ENCODE measurements at regions not wholly inside any gene's neighbourhood (a gene's known extent, or its start where the extent isn't known, plus 50 kb on each side); places are given as distances from the start of the nearest gene placed in this dataset.

DNA sequence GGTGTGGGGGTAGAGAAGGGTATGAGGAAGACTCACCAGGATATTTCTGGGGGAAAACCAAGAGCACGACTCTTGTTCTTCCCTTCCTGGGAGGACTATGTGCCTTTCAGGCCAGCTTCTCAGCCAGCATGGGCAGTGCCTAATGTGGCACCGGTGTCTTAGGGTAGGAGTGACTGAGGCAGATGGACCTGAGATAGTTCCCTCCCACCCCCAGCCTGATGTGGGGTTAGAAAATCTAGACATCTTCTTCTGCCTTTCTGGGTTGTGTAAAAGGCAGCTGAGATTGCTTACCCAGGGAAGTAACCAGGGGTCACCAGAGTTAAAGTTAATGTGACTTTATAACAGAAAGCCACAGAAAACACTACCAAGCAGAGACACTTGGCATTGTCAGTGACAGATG, 127.3 kb downstream of the TMA16 start:
- no peak for DNase-seq (ENCODE audit: low read depth in 4 of 4, low spot score in 2 of 4)

DNA sequence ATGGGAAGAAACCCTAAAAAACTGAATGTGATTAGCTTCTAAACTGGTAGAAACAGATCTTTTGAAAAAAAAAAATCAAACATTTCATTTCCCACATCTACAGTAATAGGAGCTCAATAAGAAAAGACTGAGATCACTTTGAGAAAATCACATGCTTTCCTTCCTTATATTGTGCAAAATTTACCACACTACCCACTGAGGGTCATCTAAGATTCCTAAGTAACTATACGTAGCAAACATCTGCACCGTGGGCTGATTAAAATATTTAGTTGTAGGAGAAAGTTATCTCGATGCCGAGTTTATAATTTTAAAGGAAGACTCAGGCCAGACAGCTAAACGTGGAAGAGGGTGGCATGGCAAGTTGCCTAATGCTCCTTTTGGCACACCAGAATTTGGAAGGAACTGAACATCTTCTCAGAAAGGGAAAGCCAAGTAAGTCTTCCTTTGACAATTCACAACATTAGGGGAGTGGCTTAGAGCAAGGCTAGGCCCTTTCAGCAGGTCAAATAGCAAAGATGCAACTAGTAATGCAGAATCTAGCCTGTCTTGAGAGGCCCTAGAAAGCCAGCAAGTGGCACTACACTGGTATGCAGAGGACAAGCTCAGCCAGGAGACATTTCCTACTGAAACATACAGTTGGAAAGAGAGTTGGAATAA, 128.0 kb downstream of the TMA16 start:
- DNase-seq (ENCODE audit: low read depth in 4 of 4, low spot score in 2 of 4): no peak

DNA sequence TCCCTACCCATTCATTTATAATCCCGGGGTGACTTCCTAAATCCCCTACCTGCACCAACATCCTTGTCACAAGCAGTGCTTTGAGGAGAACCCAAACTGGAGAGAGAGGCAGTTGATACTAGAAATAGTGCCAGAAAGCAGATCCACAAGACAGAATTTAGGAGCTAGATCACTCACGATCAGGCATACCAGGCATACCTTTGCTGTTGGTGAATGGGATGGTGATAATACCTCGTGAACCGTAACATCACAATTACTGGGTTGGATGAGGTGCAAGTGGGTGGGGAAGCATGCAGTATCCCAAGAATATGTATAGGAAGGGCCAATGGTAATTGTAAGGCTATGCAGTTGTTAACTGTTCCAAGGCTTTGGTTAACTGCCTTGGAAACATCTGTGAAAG, 129.3 kb downstream of the TMA16 start:
- no peak for DNase-seq (ENCODE audit: low read depth in 4 of 4, low spot score in 2 of 4)

DNA sequence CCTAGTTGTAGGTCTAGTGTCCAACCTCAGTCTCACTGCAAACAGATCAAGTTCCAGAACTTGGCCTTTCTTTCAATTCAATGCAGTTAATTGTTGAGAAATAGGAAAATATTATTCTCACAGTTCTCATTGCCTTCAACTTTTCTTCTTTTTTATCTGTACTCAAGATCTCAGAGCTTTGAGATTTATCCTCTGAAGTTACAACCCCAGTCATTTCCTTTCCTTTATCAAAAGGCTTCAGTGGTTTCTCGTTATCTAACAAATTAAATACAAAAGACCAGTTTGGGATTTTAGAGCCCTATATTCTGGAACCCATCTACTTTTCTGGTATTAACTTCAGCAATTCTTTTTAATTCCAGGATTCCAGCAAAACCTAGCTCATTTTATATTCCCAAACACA, 130.2 kb downstream of the TMA16 start:
- no peak for DNase-seq (ENCODE audit: low read depth in 4 of 4, low spot score in 2 of 4)

DNA sequence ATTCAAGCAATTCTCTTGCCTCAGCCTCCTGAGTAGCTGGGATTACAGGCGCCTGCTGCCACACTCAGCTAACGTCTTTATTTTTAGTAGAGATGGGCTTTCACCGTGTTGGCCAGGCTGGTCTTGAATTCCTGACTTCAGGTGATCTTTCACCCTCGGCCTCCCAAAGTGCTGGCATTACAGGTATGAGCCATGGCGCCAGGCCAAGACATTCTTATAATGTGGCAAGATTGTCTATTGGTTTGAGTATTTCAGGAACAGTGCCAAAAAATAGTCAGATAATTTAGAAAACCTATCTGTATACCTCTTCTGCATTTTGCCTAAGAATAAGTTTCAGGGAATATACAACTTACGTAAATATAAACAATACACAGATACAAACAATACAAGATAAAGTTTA, 136.8 kb downstream of the TMA16 start:
- no peak for DNase-seq (ENCODE audit: low read depth in 4 of 4, low spot score in 2 of 4)

DNA sequence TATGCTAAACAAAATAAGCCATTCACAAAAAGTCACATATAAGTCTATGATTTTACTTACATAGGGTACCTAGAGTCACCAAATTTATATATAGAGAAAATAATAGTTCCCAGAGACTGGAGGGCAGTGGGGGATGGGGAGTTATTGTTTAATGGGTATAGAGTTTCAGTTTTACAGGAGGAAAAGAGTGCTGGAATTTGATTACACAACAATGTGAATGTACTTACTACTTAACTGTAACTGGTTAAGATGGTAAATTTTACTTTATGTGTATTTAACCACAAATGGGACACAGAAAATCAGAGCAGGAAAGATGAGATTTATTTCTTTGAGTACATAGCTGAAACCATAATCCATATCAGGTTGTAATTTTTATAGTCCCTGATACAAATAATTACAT, 144.4 kb downstream of the TMA16 start:
- no peak for DNase-seq (ENCODE audit: low read depth in 4 of 4, low spot score in 2 of 4)

DNA sequence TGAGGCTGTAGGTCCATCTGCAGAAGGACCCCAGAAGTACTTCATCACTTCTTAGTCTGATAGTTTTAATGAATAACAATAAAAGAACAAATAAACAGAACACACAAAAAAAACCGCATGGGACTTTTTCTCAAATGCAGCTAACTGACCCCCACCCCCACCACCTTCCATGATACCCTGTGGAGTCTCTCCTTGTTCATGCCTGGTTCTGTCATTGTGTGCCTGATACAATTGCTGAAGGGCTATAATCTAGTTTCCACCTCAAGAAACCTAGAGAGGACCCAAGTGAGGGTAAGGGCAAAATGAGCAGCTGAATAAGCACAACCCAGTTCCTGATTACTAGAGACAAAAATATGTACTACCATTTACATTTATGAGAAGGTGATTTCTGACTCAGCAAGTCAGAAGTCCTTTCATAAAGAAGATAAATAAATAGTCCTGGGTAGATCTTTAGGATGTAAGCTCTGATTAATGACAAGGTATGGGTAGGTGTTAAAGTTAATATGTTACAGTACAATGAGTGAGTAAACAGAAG, 155.1 kb downstream of the TMA16 start:
- no peak for DNase-seq (ENCODE audit: low read depth in 4 of 4, low spot score in 2 of 4)

DNA sequence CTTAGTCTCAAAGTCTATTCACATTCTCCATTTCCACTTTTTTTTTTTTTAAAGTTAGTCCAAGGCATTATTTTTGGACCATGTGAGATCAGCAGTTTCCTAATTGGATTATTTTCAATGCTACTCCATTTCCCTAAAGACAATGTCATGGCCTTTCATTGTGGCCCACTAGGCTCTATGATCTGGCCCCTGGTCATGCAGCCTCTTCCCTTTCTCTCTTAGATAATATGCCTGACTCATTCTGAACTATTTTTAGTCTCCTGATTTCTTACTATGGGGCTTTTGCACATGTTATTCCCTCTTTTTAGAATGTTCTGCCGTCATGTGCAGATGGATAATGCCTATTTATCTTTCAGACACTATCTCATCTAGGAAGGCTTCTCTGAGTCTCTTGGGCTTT, 157.3 kb downstream of the TMA16 start:
- no peak for DNase-seq (ENCODE audit: low read depth in 4 of 4, low spot score in 2 of 4)

DNA sequence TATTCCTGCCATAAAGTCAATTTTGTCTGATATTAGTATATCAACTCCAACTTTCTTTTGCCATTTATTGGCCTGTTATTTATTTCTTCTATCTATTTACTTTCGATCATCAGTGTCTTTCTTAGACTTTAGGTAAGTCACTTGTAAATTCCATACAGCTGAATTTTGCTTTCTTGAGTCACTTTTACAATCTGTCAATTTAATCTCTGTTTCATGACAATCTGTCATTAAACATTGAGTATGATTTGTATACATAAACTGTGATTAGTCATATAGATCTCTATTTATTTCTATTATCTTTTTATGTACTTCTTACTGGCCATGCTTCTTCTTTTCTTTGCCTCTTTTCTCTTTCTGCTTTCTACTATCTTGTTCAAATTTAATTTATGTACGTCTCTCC, 160.1 kb downstream of the TMA16 start:
- no peak for DNase-seq (ENCODE audit: low read depth in 4 of 4, low spot score in 2 of 4)

DNA sequence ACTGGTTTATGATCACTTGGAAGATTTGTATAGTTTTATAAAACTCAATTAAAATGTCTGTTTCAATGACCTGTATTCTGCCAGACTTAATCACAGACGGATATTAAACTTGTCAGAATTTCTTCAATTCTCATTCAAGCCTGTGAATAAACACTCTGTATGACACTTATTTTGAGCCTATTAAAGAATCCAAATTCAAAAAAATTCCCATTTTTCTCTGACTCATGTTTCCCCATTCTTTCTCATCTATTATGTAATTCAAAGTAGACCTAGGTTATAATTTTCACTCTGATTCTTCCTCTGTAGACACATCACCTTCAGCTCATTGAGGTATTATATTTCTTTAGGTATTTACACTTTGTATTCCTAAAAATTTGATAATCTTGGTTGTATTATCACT, 166.1 kb downstream of the TMA16 start:
- no peak for DNase-seq (ENCODE audit: low read depth in 4 of 4, low spot score in 2 of 4)

DNA sequence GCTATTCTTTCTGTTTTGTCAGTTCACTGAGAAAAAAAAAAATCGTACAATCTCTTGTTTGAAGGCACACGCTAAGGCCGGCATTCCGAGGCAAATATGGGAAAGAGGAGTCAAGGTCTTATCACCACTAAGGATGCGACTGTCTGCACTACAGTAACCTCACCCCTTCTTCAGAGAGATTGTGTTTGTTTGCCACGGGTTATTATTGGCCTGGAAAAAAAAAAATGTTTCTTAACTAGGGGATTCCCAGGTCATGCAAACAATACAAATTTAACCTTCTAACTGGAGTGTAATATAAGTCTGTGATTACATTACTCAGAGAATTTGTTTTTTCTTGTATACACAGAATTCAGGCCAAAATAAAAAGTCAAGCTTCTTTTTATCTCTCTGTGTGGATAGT, 168.3 kb downstream of the TMA16 start:
- no peak for DNase-seq (ENCODE audit: low read depth in 4 of 4, low spot score in 2 of 4)

DNA sequence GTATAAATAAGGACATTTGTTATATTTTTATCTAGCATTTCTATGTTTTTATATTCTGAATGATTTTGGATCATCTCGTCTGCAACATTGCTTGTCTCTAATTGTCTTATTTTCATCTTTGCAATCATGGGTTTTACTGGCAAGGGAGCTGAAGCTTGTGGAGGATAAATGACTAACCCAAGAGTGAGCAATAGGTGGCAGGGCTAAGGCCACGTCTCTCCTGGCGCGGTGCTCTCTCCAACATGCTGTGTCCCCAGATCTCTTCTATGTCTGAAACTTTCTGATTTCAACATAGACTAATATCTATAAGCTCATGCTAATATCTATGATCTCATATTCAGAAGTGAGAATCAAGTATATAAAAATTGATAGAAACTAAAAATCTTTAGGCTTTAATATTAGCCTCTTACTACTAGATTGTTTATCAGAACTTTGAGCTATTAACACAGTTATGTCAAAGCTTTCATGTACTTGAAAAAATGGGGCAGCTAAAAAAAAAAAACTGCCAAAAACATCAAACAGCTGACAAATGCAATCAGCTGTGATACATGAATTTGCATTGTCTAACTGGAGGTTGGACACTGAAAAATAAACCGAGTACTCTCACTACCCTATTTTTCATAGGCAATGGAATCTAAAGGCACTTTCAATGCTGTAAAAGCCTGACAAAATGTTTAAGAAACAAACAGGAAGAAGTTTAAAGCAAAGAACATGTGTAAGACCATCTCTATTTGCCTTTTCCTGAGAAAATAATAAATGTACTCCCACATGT, 169.2 kb downstream of the TMA16 start:
- no peak for DNase-seq (ENCODE audit: low read depth in 4 of 4, low spot score in 2 of 4)

DNA sequence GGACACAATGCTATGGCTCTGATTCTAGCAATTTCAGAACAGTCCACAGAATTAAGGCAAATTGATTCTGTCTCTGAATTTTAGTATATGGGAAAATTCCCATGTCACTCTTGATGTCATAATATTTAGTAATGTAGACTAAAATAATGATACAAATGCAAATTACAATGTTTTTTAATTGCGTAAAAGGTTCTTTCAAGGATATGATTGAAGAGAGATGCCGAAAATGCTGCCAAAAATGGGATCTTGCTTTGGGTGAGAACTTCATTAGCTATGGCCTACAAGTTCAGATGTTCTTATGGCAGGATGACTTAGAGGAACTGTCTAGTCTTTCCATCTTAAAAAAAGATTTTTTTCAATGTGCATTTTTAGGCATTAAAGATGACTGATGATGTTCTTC, 170.6 kb downstream of the TMA16 start:
- no peak for DNase-seq (ENCODE audit: low read depth in 4 of 4, low spot score in 2 of 4)

DNA sequence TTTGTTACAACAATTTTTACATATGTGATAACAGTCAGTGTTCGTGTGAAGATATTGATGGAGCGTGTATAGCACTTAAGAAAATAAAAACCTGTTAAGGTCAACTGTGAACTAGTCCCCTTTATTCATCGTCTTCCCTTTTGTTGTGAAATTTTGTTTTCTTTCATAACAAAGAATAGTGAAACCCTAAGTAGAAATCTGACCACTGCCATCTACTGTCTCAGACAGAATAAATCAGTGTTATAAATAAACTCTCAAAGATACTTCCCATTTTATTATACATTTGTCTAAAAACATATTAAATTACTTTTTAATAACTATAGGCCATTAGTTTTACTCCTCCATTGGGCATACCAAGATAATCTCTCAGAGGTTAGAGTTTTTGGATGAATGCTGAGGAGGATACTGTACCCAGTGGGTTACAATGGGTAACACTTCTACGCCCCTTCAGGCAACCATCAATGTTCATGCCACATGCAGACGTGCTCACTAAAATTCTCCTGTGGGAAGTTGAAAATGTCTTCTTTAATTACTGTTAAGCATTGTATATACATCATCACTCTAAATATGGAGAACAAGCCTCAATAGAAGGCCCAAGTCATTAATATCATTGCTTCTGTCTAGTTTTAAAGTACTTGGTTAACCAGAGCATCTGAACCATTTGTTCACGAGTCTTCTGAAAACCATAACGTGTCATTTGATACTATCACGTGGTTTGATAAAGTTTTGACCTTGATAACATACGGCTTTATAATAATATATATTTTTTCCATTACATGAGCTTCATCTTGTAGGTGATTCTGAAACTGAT, 171.2 kb downstream of the TMA16 start:
- DNase-seq (ENCODE audit: low read depth in 4 of 4, low spot score in 2 of 4): no peak

DNA sequence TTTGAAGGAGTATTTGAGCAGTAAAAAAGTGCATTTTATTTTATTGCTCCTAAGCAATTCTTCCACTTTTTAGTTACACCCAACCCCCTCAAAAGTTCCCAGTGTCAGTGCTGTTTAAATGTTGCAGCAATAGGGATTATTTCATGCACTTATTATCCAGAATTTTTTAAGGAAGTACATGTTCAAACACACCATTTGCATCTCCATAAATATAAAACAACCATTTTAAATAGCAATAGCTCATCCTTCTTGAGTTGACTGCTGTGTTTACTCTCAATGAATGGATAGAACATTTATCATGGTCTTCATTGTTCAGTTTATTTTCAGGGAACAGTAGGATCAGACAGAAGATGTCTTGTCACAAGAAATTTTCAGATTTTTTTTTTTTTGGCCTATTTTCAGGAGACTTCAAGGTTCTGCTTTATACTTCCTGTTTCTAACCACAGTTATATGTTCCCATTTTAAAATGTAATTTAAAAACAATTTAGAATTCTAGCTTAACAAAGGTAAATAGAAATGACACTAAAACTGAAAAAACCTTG, 171.9 kb downstream of the TMA16 start:
- no peak for DNase-seq (ENCODE audit: low read depth in 4 of 4, low spot score in 2 of 4)

DNA sequence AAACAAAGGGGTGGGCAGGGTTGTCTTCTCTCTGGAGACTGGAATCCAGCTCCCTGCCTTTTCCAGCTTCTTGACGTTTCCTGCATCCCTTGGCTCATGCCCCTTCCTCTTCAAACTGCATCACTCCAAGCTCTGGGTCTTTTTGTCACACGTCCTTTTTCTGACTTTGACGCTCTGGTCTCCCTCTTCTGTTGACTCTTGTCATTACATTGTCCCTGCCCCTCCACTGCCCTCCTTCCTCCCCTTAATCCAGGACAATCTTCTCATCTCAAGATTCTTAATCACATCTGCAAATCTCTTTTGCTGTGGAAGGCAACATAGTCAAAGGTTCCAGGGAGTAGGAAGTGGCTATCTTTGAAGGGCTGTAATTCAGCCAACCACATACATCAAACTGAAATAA, 178.3 kb downstream of the TMA16 start:
- DNase-seq (ENCODE audit: low read depth in 4 of 4, low spot score in 2 of 4): no peak

DNA sequence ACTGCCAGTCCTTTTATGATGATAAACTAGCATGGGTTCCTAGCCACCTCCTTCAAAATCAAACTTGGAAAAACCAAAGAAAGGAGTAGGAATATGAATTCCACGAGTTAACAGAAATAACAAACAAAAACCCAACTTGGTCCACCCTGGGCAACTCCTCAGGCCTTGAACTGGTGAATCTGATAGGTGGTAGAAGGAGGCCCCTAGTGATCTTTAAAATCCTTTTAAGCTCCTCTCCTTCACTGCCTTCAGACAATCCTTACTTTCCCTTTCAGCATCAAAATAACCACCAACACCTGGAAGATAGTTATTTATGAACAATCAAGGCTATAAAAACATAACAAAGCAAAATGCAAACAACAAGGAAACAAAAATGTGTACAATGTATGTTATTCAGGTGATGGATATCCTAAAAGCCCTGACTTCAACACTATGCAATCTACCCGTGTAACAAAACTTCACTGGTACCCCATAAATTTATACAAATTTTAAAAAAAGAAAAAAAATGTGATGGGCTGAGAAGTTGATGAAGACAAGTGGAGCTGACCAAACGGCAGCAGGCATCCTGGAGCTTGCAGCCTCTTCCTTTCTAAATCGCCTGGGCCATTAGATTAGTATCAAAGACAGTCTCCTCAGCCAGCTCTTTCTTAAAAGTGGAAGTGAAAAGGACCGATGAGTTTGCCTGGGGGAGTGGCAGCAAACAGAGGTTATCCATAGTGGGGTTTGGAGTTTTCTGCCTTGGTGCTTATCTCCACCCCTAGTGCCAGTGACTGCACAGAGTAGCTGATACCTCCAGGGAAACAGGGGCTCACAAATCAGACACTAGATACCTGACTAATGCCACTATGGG, 179.6 kb downstream of the TMA16 start:
- DNase-seq (ENCODE audit: low read depth in 4 of 4, low spot score in 2 of 4): no peak

DNA sequence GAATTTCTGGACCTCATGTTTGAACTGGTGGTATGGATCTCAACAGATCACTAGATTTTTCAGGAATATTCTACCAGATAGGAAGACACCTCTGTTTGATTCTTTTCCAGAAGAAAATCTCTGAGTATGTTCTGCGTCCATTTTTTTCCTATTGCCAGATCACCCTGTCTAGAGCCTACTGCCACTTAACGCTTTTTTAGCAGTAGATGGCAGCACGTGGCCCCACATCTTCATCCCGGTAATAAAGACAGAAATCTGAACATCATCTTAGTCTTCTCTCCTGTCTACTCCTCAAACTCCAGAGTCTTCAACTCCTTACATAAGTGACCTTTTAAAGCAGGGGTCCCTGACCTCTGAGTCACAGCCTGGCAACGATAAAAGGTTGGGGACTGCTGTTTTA, 184.7 kb downstream of the TMA16 start:
- DNase-seq (ENCODE audit: low read depth in 4 of 4, low spot score in 2 of 4): no peak

DNA sequence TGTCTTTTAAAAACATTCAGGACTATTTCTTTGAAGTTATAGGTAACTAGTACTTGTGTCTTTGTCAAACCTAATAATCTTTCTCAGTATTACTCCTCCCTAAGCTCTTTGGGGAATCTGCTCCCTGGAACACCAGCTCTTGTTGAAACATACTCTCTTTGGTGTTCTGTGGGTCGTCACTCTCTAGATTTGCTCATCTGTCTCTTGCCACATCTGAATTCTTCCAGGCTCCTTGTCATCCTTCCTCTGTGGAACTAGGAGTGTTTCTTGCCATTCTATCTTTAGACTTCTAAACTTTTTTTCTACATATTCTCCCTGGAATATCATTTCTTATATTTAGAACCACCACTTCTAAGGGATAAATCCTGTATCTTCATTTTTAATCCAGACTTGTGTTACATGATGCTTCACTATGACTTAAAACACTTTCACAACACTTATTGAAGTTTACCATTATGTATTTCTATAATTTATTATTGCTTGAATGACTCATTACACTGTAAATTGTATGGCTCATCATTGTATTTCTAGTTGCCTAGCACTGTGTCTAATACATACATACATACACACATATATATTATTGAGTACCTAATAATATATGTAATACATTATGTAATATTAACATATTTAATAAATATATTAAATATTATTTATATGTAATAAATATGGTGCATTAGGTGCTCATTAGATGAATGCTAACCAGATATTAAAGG, 186.1 kb downstream of the TMA16 start:
- no peak for DNase-seq (ENCODE audit: low read depth in 4 of 4, low spot score in 2 of 4)
